ENCODE measurements at regions not wholly inside any gene's neighbourhood (a gene's known extent, or its start where the extent isn't known, plus 50 kb on each side); places are given as distances from the start of the nearest gene placed in this dataset.
A peak's percentile ranks its signal among the peaks of the same experiment; 100 is the strongest.

DNA sequence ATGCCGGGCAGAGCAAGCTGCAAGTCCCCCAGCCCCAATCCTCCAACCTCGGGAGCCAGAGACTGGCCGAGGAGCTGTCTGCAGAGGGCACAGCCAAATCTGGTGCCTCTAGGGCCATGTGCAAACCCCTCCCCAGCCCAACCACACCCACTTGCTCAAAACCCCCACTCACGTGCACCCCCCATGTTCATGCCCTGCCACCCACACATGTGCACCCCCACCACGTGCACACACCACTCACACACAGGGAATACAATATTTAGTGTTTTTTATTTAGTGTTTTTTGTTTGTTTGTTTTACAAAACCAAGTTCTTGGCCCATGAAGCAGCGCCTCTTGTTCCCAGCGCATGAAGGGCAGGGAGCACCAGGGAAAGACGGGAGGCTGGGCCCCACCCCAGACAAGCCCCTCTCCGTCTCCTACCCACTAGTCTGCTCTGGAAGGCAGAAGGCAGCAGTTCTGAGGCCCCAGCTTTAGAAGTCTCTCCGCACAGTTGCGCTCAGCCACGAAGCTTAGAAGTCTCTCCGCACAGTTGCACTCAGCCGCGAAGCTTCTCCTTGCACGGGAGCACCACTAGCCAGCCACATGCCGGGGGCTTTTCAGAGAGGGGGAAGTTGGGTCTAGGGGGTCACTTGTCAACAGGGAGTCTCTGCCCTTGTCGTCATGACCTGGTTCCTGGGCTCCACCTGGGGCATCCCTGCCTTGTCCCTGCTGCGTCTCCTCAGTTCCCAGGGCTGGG is 276.1 kb upstream of the HDAC4 start:
- DNase-seq: peak in 1 of 35 experiments; percentile 12
- ChIA-PET POLR2A (interaction anchor here in 1 of 2 donors (0.6 kb wide), 1 partner anchor 381 kb away, joined by 5 read pairs; no protein-coding TSS in a partner anchor), CTCF (no interaction called here)
- no peaks in the 10 kb centered on the region for H3K9me3 ChIP-seq
- ATAC-seq (replicated peaks in 1 of 4): no peak
- peaks cover 0 to 10% of the 10 kb centered on the region in 2 experiments for H3K27me3 ChIP-seq (replicated peaks in 1 of 2; ENCODE audit: control insufficient read depth in 2 of 2, extremely low read depth in 1 of 2, insufficient read depth in 2 of 2, low read length in 1 of 2)
- 72% methylated on average over 10 of the region's 19 CpGs for WGBS (ENCODE audit: insufficient coverage)
- H3K4me1 ChIP-seq (ENCODE audit: control insufficient read depth in 1 of 2, extremely low read depth in 1 of 2, insufficient read depth in 2 of 2, low read length in 2 of 2): no peaks in the 10 kb centered on the region
- Mint-ChIP-seq H3K27me3 (peaks cover 0 to 6% of the 10 kb centered on the region in 2 donors), H3K4me1 (no peaks in the 10 kb centered on the region), H3K36me3 (no peaks in the 10 kb centered on the region), H3K4me3 (no peak overlapping the region), H3K27ac (no peak overlapping the region), H3K9me3 (peaks cover 0 to 5% (median 3%) of the 10 kb centered on the region in 3 donors)
- H3K4me3 ChIP-seq (ENCODE audit: control insufficient read depth in 1 of 2, extremely low read depth in 1 of 2, low read length in 1 of 2): no peak overlapping the region
- H3K27ac ChIP-seq (ENCODE audit: low read length): no peak overlapping the region
- no peaks in the 10 kb centered on the region for H3K36me3 ChIP-seq (ENCODE audit: control insufficient read depth in 2 of 2, extremely low read depth in 1 of 2, insufficient read depth in 1 of 2, low read length in 1 of 2)

DNA sequence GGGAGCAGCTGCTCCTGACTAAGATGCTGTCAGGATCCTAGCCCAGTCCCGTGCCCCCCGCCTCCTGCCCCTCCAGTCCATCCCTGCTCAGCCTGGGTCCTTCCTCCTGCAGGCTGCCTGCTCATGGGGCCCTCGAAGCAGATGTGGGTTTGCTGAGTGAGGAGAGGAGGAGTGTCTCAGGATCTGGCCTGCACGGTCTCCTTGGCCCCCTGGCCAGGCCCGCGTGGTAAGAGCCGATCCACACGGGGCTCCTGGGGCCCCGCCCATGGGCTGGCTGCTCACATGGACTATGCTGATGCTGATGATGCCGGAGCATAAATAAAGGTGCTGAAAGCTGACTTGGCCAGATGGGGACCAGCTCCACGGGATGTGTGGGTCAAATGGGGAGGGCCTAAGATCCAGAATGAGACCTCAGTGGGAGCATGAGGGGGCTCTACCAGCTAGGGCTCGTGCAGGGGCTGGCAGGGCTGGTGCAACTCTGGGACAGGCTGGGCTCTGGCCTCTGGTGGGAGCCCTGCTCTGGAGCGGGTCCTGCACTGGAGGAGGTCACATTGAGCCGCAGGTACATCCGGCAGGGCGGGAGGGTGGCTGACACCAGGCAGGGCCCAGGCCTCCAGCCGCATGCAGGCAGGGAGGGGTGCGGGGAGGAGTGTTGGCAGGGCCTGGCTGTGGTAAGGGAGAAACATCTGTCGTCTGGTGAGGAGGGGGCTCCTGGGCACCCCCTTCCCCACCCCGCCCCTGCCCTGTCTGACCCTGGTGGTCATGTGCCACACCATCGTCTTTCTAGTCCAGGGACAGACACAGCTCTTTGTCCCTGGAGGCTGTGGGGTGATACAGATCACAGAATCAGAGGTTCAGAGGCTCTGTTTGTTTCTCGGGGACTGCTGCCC is 275.3 kb upstream of the HDAC4 start:
- WGBS (ENCODE audit: insufficient coverage): 88% methylated on average over 17 of the region's 22 CpGs
- H3K9me3 ChIP-seq: no peaks in the 10 kb centered on the region
- Mint-ChIP-seq H3K9me3 (peaks cover 0 to 5% (median 3%) of the 10 kb centered on the region in 3 donors), H3K27ac (no peak overlapping the region), H3K4me3 (no peak overlapping the region), H3K36me3 (no peaks in the 10 kb centered on the region), H3K4me1 (no peaks in the 10 kb centered on the region), H3K27me3 (peaks cover 0 to 6% of the 10 kb centered on the region in 2 donors)
- H3K27ac ChIP-seq (ENCODE audit: low read length): no peak overlapping the region
- no peaks in the 10 kb centered on the region for H3K4me1 ChIP-seq (ENCODE audit: control insufficient read depth in 1 of 2, extremely low read depth in 1 of 2, insufficient read depth in 2 of 2, low read length in 2 of 2)
- H3K4me3 ChIP-seq (ENCODE audit: control insufficient read depth in 1 of 2, extremely low read depth in 1 of 2, low read length in 1 of 2): no peak overlapping the region
- ATAC-seq (replicated peaks in 1 of 4) (no peak), DNase-seq (peak in 1 of 35 experiments; percentile 21)
- POLR2A ChIA-PET: no interaction called here
- peaks cover 0 to 10% of the 10 kb centered on the region in 2 experiments for H3K27me3 ChIP-seq (replicated peaks in 1 of 2; ENCODE audit: control insufficient read depth in 2 of 2, extremely low read depth in 1 of 2, insufficient read depth in 2 of 2, low read length in 1 of 2)
- CTCF ChIA-PET: no interaction called here
- no peaks in the 10 kb centered on the region for H3K36me3 ChIP-seq (ENCODE audit: control insufficient read depth in 2 of 2, extremely low read depth in 1 of 2, insufficient read depth in 1 of 2, low read length in 1 of 2)

DNA sequence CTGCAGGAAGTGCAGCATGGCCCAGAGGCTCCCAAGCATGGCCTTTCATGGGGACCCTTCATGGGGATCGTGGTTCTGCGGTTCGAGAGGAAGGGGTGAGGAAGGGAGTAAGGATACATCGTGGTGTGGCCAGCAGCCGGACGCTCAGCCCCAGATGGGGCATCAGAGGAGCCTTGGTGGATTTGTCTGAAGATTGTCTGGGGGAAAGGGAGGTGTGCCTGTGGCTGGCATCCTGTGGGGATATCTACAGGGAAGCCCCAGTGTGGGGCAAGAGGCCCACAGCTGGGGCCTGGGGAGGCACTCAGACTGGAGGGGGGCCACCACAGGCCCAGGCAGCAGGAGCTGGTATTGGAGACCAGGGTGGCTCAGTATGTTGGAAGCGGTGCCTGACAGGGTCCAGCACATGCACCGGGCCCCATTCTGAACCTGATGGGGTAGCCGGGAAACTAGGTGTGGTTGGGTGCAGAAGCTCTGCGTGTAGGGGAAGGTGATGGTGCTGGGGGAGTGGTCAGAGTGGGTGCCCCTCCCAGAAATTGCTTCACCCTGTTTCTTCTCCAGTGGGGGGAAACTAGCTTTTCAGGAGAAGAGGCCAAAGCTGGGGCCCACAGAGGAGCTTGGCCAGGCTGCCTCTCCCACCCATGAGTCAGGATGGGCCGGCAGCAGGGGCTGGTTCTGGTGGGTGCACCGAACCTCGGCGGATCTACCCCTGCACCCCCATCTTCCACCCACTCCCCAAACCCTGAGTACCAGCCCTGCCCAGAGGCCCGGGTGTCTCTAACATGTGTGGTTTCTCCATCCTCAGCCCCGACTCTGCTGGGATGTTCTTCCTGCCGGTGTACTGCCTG is 274.4 kb upstream of the HDAC4 start:
- ChIA-PET POLR2A (no interaction called here), CTCF (no interaction called here)
- Histone ChIP-seq H3K4me3 (ENCODE audit: control insufficient read depth in 1 of 2, extremely low read depth in 1 of 2, low read length in 1 of 2) (no peak overlapping the region), H3K4me1 (ENCODE audit: control insufficient read depth in 1 of 2, extremely low read depth in 1 of 2, insufficient read depth in 2 of 2, low read length in 2 of 2) (no peaks in the 10 kb centered on the region), H3K36me3 (ENCODE audit: control insufficient read depth in 2 of 2, extremely low read depth in 1 of 2, insufficient read depth in 1 of 2, low read length in 1 of 2) (no peaks in the 10 kb centered on the region), H3K27me3 (replicated peaks in 1 of 2; ENCODE audit: control insufficient read depth in 2 of 2, extremely low read depth in 1 of 2, insufficient read depth in 2 of 2, low read length in 1 of 2) (peaks cover 0 to 10% of the 10 kb centered on the region in 2 experiments), H3K9me3 (no peaks in the 10 kb centered on the region), H3K27ac (ENCODE audit: low read length) (no peak overlapping the region)
- H3K27me3 Mint-ChIP-seq: peaks cover 0 to 5% of the 10 kb centered on the region in 2 donors
- no peak overlapping the region for H3K4me3 Mint-ChIP-seq
- no peaks in the 10 kb centered on the region for H3K4me1 Mint-ChIP-seq
- peaks cover 0 to 4% (median 3%) of the 10 kb centered on the region in 3 donors for H3K9me3 Mint-ChIP-seq
- no peaks in the 10 kb centered on the region for H3K36me3 Mint-ChIP-seq
- no peak overlapping the region for H3K27ac Mint-ChIP-seq
- ATAC-seq (replicated peaks in 1 of 4) (no peak), DNase-seq (no peak)
- WGBS (ENCODE audit: insufficient coverage): 90% methylated on average over 13 of the region's 17 CpGs

DNA sequence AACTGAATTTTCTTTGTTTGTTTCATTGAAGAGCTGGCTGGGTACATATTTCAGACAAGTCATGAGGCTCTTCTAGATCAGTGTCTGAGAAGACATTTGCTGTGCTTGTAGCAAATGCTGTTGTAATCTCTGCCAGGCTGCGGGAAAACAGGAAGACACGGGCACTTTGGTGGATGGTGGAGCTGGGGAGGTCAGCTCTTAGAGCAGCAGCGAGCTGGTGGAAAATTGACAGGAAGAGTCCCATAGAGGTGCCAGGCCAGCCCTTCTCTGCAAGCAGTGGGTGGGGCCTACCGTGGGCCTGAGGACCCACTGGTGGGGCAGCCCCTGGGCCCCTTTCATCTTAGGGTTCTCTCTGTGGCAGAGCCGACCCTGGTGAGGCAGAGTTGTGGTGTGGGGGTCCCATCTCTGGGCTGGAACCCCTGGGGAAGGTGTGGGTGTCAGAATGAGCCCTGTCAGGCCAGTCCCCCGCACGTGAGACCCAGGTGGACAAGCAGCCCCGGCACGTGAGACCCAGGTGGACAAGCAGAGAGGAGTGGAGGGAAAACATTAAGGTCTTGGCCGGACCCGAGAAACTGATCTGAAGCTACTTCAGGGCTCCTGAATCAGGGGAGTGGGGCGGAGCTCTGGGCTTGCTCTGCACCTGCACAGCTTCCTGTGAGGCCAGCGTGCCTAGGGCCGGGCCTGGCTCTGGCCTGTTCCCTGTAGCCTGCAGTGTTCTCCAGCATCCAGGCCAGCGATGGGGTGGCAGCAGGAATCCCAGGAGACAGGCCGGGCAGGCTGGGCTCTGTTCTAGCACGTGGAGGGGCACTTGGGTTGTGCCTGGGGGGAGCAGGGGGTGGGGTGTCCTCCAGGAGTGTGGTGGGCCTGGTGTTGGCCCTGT is 273.5 kb upstream of the HDAC4 start:
- no peak for ATAC-seq (replicated peaks in 1 of 4)
- Mint-ChIP-seq H3K27ac (no peak overlapping the region), H3K4me1 (no peaks in the 10 kb centered on the region), H3K9me3 (no peaks in the 10 kb centered on the region), H3K4me3 (no peak overlapping the region), H3K27me3 (peaks cover 0 to 5% of the 10 kb centered on the region in 2 donors), H3K36me3 (no peaks in the 10 kb centered on the region)
- WGBS (ENCODE audit: insufficient coverage): 74% methylated on average over 14 of the region's 17 CpGs
- peak in 1 of 35 experiments; percentile 22 for DNase-seq
- no peaks in the 10 kb centered on the region for H3K9me3 ChIP-seq
- H3K36me3 ChIP-seq (ENCODE audit: control insufficient read depth in 2 of 2, extremely low read depth in 1 of 2, insufficient read depth in 1 of 2, low read length in 1 of 2): no peaks in the 10 kb centered on the region
- H3K27me3 ChIP-seq (replicated peaks in 1 of 2; ENCODE audit: control insufficient read depth in 2 of 2, extremely low read depth in 1 of 2, insufficient read depth in 2 of 2, low read length in 1 of 2): peaks cover 0 to 10% of the 10 kb centered on the region in 2 experiments
- H3K4me3 ChIP-seq (ENCODE audit: control insufficient read depth in 1 of 2, extremely low read depth in 1 of 2, low read length in 1 of 2): no peak overlapping the region
- H3K4me1 ChIP-seq (ENCODE audit: control insufficient read depth in 1 of 2, extremely low read depth in 1 of 2, insufficient read depth in 2 of 2, low read length in 2 of 2): no peaks in the 10 kb centered on the region
- ChIA-PET POLR2A (no interaction called here), CTCF (no interaction called here)
- no peak overlapping the region for H3K27ac ChIP-seq (ENCODE audit: low read length)

DNA sequence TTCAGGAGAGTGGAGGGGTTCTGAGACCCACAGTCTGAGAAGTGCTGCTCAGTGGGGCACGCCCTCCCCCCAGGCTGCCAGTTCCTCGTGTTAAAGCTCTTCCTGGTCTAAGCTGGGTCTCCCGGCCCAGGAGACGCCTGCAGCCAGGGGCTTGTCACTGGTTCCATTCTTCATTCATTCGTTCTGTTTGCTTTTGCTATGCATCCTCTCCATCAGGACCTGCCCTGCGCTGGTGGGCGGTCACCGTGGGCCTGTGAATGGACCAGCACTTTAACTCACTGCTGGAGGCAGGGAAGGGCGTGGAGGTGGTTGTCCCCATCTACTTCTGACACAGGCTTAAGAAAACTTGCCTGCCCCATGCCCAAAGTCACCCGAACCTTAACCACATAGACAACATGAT is 272.8 kb upstream of the HDAC4 start:
- ATAC-seq (replicated peaks in 1 of 4): no peak
- POLR2A ChIA-PET: no interaction called here
- Histone ChIP-seq H3K9me3 (no peaks in the 10 kb centered on the region), H3K4me3 (ENCODE audit: control insufficient read depth in 1 of 2, extremely low read depth in 1 of 2, low read length in 1 of 2) (no peak overlapping the region), H3K4me1 (ENCODE audit: control insufficient read depth in 1 of 2, extremely low read depth in 1 of 2, insufficient read depth in 2 of 2, low read length in 2 of 2) (no peaks in the 10 kb centered on the region), H3K36me3 (ENCODE audit: control insufficient read depth in 2 of 2, extremely low read depth in 1 of 2, insufficient read depth in 1 of 2, low read length in 1 of 2) (no peaks in the 10 kb centered on the region), H3K27me3 (replicated peaks in 1 of 2; ENCODE audit: control insufficient read depth in 2 of 2, extremely low read depth in 1 of 2, insufficient read depth in 2 of 2, low read length in 1 of 2) (peaks cover 0 to 8% of the 10 kb centered on the region in 2 experiments), H3K27ac (ENCODE audit: low read length) (no peak overlapping the region)
- Mint-ChIP-seq H3K9me3 (no peaks in the 10 kb centered on the region), H3K27ac (no peak overlapping the region), H3K4me1 (no peaks in the 10 kb centered on the region), H3K36me3 (no peaks in the 10 kb centered on the region), H3K27me3 (peaks cover 0 to 2% of the 10 kb centered on the region in 2 donors), H3K4me3 (no peak overlapping the region)
- WGBS (ENCODE audit: insufficient coverage): 81% methylated on average over 9 of the region's 10 CpGs
- DNase-seq: peak in 1 of 35 experiments; percentile 12
- CTCF ChIA-PET: no interaction called here
